ENCODE measurements at regions not wholly inside any gene's neighbourhood (a gene's known extent, or its start where the extent isn't known, plus 50 kb on each side); places are given as distances from the start of the nearest gene placed in this dataset.

- ATAC-seq = no peak
- intact Hi-C loops (cut with DNase I) = no loop called here
- DNase-seq = no peak
Observed at GRCh38 chr14:48963231-48963790, 622.9 kb downstream of the RPS29 start.

- ATAC-seq (no peak), DNase-seq (no peak)
- intact Hi-C loops (cut with DNase I) = no loop called here
Observed at GRCh38 chr14:48957486-48957885, 628.7 kb downstream of the RPS29 start.

GRCh38 chr14:48955857-48956256, 630.3 kb downstream of the RPS29 start:
- intact Hi-C loops (cut with DNase I) = no loop called here
- ATAC-seq = no peak
- no peak for DNase-seq

GRCh38 chr14:48954446-48954845, 631.7 kb downstream of the RPS29 start:
- DNase-seq = no peak
- no peak for ATAC-seq
- intact Hi-C loops (cut with DNase I) = no loop called here

GRCh38 chr14:48944809-48945208, 641.4 kb downstream of the RPS29 start:
- intact Hi-C loops (cut with DNase I) = no loop called here
- no peak for ATAC-seq
- no peak for DNase-seq

- intact Hi-C loops (cut with DNase I) = no loop called here
- ATAC-seq (no peak), DNase-seq (no peak)
Observed at GRCh38 chr14:48943913-48944312, 642.3 kb downstream of the RPS29 start.

- ATAC-seq = peak in 1 of 2 donors; percentile 44
Observed at GRCh38 chr14:48937541-48938195, 648.5 kb downstream of the RPS29 start.

GRCh38 chr14:48936849-48937248, 649.3 kb downstream of the RPS29 start:
- ATAC-seq (no peak), DNase-seq (no peak)
- intact Hi-C loops (cut with DNase I) = no loop called here

More at GRCh38 chr14:48937541-48938195, 648.5 kb downstream of the RPS29 start:
- intact Hi-C loops (cut with DNase I) = no loop called here
- DNase-seq = no peak

- intact Hi-C loops (cut with DNase I) = no loop called here
- ATAC-seq = no peak
- no peak for DNase-seq
Observed at GRCh38 chr14:48936362-48936761, 649.8 kb downstream of the RPS29 start.

- DNase-seq = no peak
- intact Hi-C loops (cut with DNase I) = no loop called here
- ATAC-seq = no peak
Observed at GRCh38 chr14:48925184-48925583, 661.0 kb downstream of the RPS29 start.

GRCh38 chr14:48914921-48915320, 671.3 kb downstream of the RPS29 start:
- no peak for ATAC-seq
- no peak for DNase-seq
- intact Hi-C loops (cut with DNase I) = no loop called here

- DNase-seq (no peak), ATAC-seq (no peak)
- intact Hi-C loops (cut with DNase I) = no loop called here
Observed at GRCh38 chr14:48914382-48914781, 671.8 kb downstream of the RPS29 start.

- intact Hi-C loops (cut with DNase I) = no loop called here
- ATAC-seq = no peak
- DNase-seq = no peak
Observed at GRCh38 chr14:48900565-48900964, 685.6 kb downstream of the RPS29 start.

- no peak for DNase-seq
- intact Hi-C loops (cut with DNase I) = no loop called here
- peak in 1 of 2 donors; percentile 53 for ATAC-seq
Observed at GRCh38 chr14:48890333-48890732, 695.8 kb downstream of the RPS29 start.

GRCh38 chr14:48876806-48877340, 709.3 kb downstream of the RPS29 start:
- DNase-seq = no peak
- intact Hi-C loops (cut with DNase I) = no loop called here
- ATAC-seq = no peak

- intact Hi-C loops (cut with DNase I) = no loop called here
- DNase-seq = no peak
- no peak for ATAC-seq
Observed at GRCh38 chr14:48874711-48875110, 711.5 kb downstream of the RPS29 start.

GRCh38 chr14:48857366-48857765, 728.8 kb downstream of the RPS29 start:
- DNase-seq = no peak
- intact Hi-C loops (cut with DNase I) = no loop called here
- no peak for ATAC-seq

GRCh38 chr14:48853159-48853558, 733.0 kb downstream of the RPS29 start:
- intact Hi-C loops (cut with DNase I) = no loop called here
- DNase-seq = no peak
- no peak for ATAC-seq

- intact Hi-C loops (cut with DNase I) = no loop called here
- DNase-seq = no peak
- no peak for ATAC-seq
Observed at GRCh38 chr14:48849741-48850322, 736.3 kb downstream of the RPS29 start.

GRCh38 chr14:48842785-48843184, 743.4 kb downstream of the RPS29 start:
- intact Hi-C loops (cut with DNase I) = no loop called here
- DNase-seq (no peak), ATAC-seq (no peak)

GRCh38 chr14:48826058-48826457, 760.1 kb downstream of the RPS29 start:
- ATAC-seq (no peak), DNase-seq (no peak)
- intact Hi-C loops (cut with DNase I) = no loop called here
